Eye (tissue), 1 donor: ENCODE measurements at regions not wholly inside any gene's neighbourhood (a gene's known extent, or its start where the extent isn't known, plus 50 kb on each side); places are given as distances from the start of the nearest gene placed in this dataset.

Experiments used
- DNase-seq: peaks from one replicate; pipeline ENCODE4 v3.0.0-alpha.2; 2015

DNA sequence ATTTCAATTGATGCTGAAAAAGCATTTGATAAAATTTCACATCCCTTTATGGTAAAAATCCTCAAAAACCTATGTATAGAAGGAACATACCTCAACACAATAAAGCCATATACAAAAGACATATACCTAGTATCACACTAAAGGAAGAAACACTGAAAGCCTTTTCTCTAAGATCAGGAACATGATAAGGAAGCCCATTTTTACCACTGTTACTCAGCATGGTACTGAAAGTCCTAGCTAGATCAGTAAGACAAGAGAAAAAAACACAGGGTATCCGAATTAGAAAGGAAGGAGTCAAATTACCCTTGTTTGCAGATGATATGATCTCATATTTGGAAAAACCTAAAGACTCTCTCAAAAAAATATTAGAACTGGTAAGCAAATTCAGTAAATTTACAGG lies 350.2 kb upstream of the PDE4D start:
- no peak for DNase-seq

DNA sequence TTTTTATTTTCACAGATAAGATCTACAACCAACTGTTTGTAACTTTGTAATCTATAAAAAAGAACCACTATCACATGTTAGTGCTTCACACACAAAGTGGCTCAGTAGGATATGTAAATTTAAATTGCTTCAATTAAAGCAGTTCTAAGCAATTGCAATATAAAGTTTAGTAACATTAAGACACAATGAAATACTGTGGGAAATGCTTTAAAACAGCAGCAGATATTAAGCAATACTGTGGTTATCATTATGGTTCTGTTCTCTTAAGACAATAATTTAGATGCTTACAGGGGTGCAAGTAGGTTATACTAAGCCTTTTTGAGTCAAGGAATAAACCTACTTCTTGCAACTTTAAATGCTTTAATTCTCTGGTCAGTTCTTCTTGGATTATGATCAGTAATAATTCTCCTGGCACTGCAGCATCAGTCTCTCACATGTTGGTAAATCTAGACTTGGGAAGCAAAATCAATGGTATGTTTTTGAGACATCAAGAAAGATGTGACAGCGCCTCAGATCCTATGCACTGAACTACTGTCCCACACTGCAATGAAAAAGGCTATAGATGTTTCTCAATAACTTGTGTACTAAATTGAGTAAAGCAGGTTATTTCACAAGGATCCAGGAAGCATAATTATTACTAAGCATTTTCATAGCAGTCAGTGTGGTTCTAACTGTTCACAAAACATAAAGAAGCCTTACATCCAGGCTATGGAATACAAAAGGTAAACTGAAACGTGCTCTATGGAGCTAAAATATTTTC lies 338.7 kb upstream of the PDE4D start:
- DNase-seq = no peak

DNA sequence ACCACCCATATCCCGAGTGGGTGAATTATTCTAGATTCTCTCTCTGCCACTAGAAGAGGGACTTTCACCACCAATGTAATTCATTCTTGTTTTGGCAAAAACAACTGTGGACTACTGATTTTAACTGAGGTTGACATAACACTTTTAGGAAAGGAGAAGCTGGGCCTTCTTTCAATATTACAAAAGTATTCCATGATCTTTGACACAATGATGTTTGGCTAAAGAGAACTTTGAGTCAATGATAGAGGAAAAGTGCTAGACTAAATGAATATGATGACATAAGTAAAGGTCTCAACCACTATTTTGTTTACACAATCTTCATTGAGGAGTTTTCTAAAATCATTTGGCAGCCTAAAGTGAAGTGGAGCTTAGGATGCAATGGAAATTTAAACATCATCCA lies 336.9 kb upstream of the PDE4D start:
- no peak for DNase-seq

DNA sequence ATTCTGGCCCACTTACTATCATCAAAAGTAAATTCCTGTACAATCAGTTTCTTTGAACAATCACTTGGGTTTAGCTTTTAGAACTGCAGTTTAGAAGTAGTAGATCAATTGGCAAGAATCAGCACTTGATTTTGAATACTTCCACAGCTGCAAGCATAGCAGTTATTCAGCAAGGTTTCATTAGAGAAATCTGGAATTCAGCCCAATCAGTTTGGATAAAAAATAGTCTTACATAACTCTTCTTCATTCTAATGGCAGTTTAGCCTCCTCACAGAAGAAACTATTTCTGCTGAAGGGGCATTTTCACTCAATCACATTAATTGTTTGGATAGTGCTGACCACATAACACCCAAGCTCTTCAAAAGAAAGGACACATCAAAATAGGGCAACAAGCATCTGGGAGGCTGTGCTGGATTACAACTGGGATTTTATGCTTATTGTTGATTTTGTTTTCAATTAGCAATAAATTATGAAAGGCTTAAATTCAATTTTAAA lies 336.2 kb upstream of the PDE4D start:
- DNase-seq = no peak

DNA sequence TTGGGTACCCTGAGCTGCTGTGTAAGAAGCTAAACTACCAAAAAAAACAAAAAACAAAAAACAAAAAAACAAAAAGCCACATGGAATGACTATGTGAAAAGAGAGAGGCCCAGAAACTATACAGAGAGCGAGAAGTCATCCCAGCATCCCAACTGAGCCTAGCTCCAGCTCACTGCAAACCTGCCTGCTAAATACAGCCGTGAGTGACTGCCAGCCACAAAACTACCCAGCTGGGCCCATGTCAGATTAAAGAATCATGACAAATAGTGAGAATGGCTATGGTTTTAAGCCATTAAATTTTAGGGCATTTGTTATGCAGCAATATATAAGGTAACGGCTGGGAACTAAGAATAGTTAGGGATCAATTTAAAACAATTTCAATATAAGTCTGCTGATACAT lies 335.1 kb upstream of the PDE4D start:
- DNase-seq = no peak

GRCh38 chr5:60226128-60226527 lies 332.6 kb upstream of the PDE4D start:
- DNase-seq = no peak

DNA sequence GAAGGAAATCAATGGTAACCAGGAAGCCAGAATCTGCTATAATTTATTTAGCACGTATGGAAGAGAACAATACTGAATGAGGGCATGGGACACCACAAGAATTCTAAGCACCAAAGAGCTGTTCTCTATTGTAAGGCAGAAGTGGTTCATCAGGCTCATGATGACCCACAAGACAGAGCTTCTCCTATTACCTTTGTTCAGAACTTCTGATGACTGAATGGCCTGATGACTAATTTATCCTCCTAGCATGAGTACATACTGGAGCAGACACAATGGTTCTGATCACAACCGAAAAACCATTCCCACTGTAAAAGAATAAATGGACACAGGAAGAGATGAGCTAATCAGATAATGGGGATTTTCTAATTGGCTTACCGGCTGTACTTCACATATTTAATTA lies 329.8 kb upstream of the PDE4D start:
- DNase-seq = no peak

GRCh38 chr5:60219921-60220320 lies 326.4 kb upstream of the PDE4D start:
- no peak for DNase-seq

GRCh38 chr5:60210810-60211209 lies 317.3 kb upstream of the PDE4D start:
- DNase-seq = peak; percentile 19

- DNase-seq = no peak
These were observed 315.8 kb upstream of the PDE4D start for GRCh38 chr5:60209146-60209840.

GRCh38 chr5:60208716-60209115 lies 315.2 kb upstream of the PDE4D start:
- no peak for DNase-seq

DNA sequence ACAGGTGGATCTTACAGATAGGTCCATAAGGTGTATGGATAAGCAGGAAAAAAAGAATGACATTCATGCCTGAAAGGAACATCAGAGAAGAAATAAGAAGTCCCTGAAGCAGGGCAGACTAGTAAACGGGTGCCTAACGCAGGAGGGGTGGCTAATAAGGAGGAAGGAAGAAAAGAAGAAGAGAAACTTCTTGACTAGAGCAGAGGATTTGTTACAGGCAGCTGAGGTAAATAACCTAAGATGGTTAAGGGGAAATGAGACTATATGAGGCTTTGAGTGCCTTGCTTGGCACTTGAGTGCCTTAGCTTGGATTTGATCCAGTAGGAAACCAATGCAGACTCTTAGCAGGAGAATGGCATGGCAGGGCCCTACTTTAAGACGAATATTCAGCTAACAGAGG lies 313.5 kb upstream of the PDE4D start:
- DNase-seq = no peak

- DNase-seq = no peak
These were observed 312.7 kb upstream of the PDE4D start for GRCh38 chr5:60206234-60206633.

GRCh38 chr5:60205071-60205470 lies 311.5 kb upstream of the PDE4D start:
- no peak for DNase-seq

DNA sequence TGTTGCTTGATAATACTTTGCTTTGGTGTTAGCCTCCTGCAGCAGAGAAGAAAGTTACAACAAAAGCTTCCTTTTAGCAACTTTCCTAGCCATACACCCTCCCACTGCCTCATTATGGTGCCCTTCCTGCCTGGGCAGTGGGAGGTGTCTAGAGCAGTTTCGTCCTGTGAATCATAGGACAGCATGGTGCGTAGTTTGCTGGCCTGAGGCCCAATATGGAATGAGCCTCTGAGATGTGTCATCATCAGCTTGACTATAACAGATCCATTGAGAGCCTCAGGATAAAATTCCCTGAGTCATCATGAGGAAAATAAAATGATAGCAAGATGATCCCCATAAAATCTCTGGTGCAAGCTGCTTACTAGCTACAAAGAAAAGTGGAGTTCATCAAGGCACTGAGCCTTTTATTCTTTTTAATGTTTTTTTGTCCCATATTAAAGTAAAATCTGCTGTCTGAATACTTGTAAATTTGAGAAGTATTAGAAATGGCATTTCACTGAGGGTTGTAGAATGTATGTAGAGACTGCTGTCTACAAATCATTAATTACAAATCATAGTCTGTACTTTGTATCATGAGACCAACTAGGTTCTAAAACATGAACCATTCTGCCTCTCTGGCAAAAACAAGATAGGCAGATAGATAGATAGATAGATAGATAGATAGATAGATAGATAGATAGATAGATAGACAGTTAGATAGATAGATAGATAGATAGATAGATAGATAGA lies 303.0 kb upstream of the PDE4D start:
- DNase-seq = peak; percentile 67

- peak; percentile 57 for DNase-seq
These were observed 302.0 kb upstream of the PDE4D start for GRCh38 chr5:60195551-60195950.

- no peak for DNase-seq
These were observed 301.6 kb upstream of the PDE4D start for GRCh38 chr5:60195083-60195482.

GRCh38 chr5:60185231-60186099 lies 291.9 kb upstream of the PDE4D start:
- DNase-seq = no peak

- no peak for DNase-seq
These were observed 291.1 kb upstream of the PDE4D start for GRCh38 chr5:60184606-60185005.

DNA sequence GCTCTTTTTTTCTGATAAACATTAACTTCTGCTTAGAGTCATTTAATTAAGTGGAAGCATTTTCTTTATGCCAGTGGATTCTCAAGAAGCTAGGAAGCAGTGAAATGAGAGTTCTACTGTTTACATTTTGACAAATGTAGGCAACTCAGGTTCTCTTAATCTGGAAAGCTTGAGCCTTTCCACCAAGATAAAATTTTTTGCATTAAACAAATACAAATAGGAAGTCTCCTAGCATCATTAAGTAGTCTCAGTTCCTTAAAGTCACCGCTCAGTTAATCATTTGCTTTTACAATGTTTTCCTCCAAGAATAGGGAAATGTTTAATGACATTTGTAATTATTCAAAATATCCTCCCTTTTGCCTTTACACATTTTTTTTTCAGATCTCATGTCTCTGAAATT lies 290.4 kb upstream of the PDE4D start:
- DNase-seq = no peak

DNA sequence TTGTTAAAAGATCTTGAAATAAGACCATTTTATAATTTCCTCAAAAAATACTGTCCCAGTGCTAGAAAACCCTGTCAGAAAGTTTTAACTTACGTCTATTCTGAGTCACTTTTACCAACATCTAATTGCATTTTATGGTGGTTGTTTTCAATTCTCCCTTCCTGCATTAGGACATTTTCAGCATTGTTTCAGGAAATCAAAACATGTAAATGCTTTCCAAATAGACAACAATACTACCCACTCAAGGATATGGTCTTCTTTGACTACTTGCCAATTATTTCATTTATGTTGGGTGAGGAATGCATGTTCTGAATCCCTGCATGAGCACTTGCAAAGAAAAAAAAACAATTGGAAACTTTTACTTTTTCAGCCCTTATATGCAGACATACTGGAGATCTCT lies 284.6 kb upstream of the PDE4D start:
- DNase-seq = peak; percentile 15

DNA sequence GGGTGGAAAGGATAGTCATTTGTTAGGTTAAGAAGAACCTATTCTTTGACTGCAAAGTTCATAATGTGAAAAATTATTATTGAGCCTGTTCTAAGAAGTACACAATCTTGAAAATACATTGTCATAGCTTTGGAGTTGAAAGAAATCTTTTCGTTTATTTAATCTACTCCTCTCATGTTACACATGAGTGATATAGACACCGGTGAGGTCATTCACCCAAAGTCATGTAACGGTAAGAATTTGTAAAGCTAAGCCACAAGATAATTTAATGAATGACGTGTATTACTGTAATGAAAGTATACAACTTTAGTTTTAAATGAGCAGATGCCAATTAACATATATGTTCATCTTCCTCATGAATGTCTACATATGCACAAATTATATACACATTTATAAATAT lies 284.1 kb upstream of the PDE4D start:
- DNase-seq = peak; percentile 13

GRCh38 chr5:60173667-60174066 lies 280.1 kb upstream of the PDE4D start:
- no peak for DNase-seq
